RWPE2 (cell line): ENCODE measurements at regions not wholly inside any gene's neighbourhood (a gene's known extent, or its start where the extent isn't known, plus 50 kb on each side); places are given as distances from the start of the nearest gene placed in this dataset.

Experiments
- ATAC-seq: fragments of 200-7000 bp; cut with Tn5 transposase; 3 replicates; pipeline ENCODE4 v1.9.1; 2021; ENCODE audit warnings: low read depth
- DNase-seq: peaks from one replicate; pipeline ENCODE4 v3.0.0-alpha.2; 2020; ENCODE audit warnings: low spot score
- H3K27ac ChIP-seq: fragments of 450-650 bp; 2 replicates; pipeline ENCODE4 v1.5.1; 2017; ENCODE audit warnings: mild to moderate bottlenecking; ENCODE audit not compliant: poor library complexity, severe bottlenecking
- H3K27me3 ChIP-seq: fragments of 250-450 bp; sonication (Bioruptor Pico); 2 replicates; pipeline ENCODE4 v1.5.1; 2021; ENCODE audit warnings: mild to moderate bottlenecking, moderate library complexity; ENCODE audit not compliant: insufficient read depth, poor library complexity, severe bottlenecking
- H3K36me3 ChIP-seq: fragments of 250-450 bp; sonication (Bioruptor Pico); 2 replicates; pipeline ENCODE4 v1.5.1; 2020; ENCODE audit warnings: low read depth, mild to moderate bottlenecking, moderate library complexity
- H3K4me1 ChIP-seq: fragments of 250-450 bp; sonication (Bioruptor Pico); 2 replicates; pipeline ENCODE4 v1.5.1; 2021; ENCODE audit warnings: mild to moderate bottlenecking, moderate library complexity; ENCODE audit not compliant: insufficient read depth, poor library complexity, severe bottlenecking
- H3K4me3 ChIP-seq: fragments of 250-450 bp; sonication (Bioruptor Pico); 2 replicates; pipeline ENCODE4 v1.5.1; 2021; ENCODE audit warnings: mild to moderate bottlenecking, moderate library complexity; ENCODE audit not compliant: severe bottlenecking
- H3K9me3 ChIP-seq: fragments of 250-450 bp; sonication (Bioruptor Pico); 2 replicates; pipeline ENCODE4 v1.5.1; 2021; ENCODE audit warnings: mild to moderate bottlenecking, moderate library complexity; ENCODE audit not compliant: severe bottlenecking
- TF ChIP-seq, protein P1 (sequence below): fragments of 450-650 bp; IDR thresholded peaks from one replicate; pipeline ENCODE4 v1.5.1; 2017; ENCODE audit warnings: mild to moderate bottlenecking, moderate library complexity; ENCODE audit not compliant: poor library complexity, severe bottlenecking

- Histone ChIP-seq H3K36me3 (no peaks in the 10 kb centered on the region), H3K27ac (no peak overlapping the region), H3K4me1 (peaks cover 4% of the 10 kb centered on the region), H3K9me3 (no peaks in the 10 kb centered on the region), H3K27me3 (no peaks in the 10 kb centered on the region), H3K4me3 (peak overlapping the region; percentile 17)
- DNase-seq = no peak
- no peak for ATAC-seq
- TF ChIP-seq, protein P1, sequence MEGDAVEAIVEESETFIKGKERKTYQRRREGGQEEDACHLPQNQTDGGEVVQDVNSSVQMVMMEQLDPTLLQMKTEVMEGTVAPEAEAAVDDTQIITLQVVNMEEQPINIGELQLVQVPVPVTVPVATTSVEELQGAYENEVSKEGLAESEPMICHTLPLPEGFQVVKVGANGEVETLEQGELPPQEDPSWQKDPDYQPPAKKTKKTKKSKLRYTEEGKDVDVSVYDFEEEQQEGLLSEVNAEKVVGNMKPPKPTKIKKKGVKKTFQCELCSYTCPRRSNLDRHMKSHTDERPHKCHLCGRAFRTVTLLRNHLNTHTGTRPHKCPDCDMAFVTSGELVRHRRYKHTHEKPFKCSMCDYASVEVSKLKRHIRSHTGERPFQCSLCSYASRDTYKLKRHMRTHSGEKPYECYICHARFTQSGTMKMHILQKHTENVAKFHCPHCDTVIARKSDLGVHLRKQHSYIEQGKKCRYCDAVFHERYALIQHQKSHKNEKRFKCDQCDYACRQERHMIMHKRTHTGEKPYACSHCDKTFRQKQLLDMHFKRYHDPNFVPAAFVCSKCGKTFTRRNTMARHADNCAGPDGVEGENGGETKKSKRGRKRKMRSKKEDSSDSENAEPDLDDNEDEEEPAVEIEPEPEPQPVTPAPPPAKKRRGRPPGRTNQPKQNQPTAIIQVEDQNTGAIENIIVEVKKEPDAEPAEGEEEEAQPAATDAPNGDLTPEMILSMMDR = no peak
Measured at GRCh38 chr11:122439866-122440810, 215.4 kb upstream of the UBASH3B start.

- ATAC-seq (no peak), DNase-seq (no peak)
- Histone ChIP-seq H3K4me1 (no peaks in the 10 kb centered on the region), H3K36me3 (no peaks in the 10 kb centered on the region), H3K27ac (no peak overlapping the region), H3K9me3 (no peaks in the 10 kb centered on the region), H3K27me3 (no peaks in the 10 kb centered on the region), H3K4me3 (no peak overlapping the region)
- TF ChIP-seq, protein P1 = no peak
Measured at GRCh38 chr11:122436188-122436555, 219.3 kb upstream of the UBASH3B start.

- Histone ChIP-seq H3K27ac (no peak overlapping the region), H3K27me3 (no peaks in the 10 kb centered on the region), H3K36me3 (no peaks in the 10 kb centered on the region), H3K4me1 (no peaks in the 10 kb centered on the region), H3K9me3 (no peaks in the 10 kb centered on the region), H3K4me3 (no peak overlapping the region)
- DNase-seq (no peak), ATAC-seq (no peak)
- TF ChIP-seq, protein P1 = no peak
Measured at GRCh38 chr11:122435540-122436187, 219.9 kb upstream of the UBASH3B start.

GRCh38 chr11:122434786-122435185 lies 220.7 kb upstream of the UBASH3B start:
- TF ChIP-seq, protein P1 = no peak
- Histone ChIP-seq H3K4me3 (no peak overlapping the region), H3K9me3 (no peaks in the 10 kb centered on the region), H3K4me1 (no peaks in the 10 kb centered on the region), H3K27ac (no peak overlapping the region), H3K36me3 (no peaks in the 10 kb centered on the region), H3K27me3 (no peaks in the 10 kb centered on the region)
- ATAC-seq = no peak
- DNase-seq = no peak
